A549 (cell line): ENCODE measurements at regions not wholly inside any gene's neighbourhood (a gene's known extent, or its start where the extent isn't known, plus 50 kb on each side); places are given as distances from the start of the nearest gene placed in this dataset.

Experiments used
- ATAC-seq, 2 experiments: fragments of 200-7000 bp in 1 of 2; fragments of >200 bp in 1 of 2; cut with Nextera tagmentation in 1 of 2; cut with Tn5 transposase in 1 of 2; 3 replicates each; pipeline versions ENCODE4 v1.8.0 to v1.9.1; 2018 to 2020; ENCODE audit warnings: mild to moderate bottlenecking in 1 of 2, moderate library complexity in 1 of 2
- CTCF ChIA-PET: fragments of 300-600 bp; sonication (Branson Sonifier 250); formaldehyde crosslinking; extraction: SDS; loops from one replicate; lab custom pipeline; 2021; ENCODE audit warnings: antibody characterized with exemption, inconsistent platforms; lab: Yijun Ruan, JAX
- POLR2A ChIA-PET: fragments of 350-600 bp; formaldehyde crosslinking; extraction: SDS; loops from one replicate; lab custom pipeline; 2021; ENCODE audit warnings: antibody characterized with exemption, inconsistent platforms; lab: Yijun Ruan, JAX
- DNase-seq, 2 experiments: peaks; one replicate each; pipeline versions ENCODE4 v3.0.0 to v3.0.0-alpha.2; 2011 to 2016; ENCODE audit warnings: low read depth in 1 of 2, low spot score in 1 of 2
- FAIRE-seq: peaks from 2 replicates; lab custom pipeline; 2011; peaks lifted over from hg19 to GRCh38; lab: Jason Lieb, UNC
- H3K27ac ChIP-seq, 2 experiments: fragments of >200 bp; sonication (Bioruptor Twin); formaldehyde crosslinking; 3 replicates each; pipeline ENCODE4 v1.5.1; 2016 to 2017
- H3K4me1 ChIP-seq: fragments of >200 bp; sonication (Bioruptor Twin); formaldehyde crosslinking; 3 replicates; pipeline ENCODE4 v1.6.1; 2016
- H3K4me2 ChIP-seq: fragments of >200 bp; sonication (Bioruptor Twin); formaldehyde crosslinking; 3 replicates; pipeline ENCODE4 v1.6.1; 2016
- H3K4me3 ChIP-seq: fragments of >200 bp; sonication (Bioruptor Twin); formaldehyde crosslinking; 3 replicates; pipeline ENCODE4 v1.5.1; 2016
- H3K9me3 ChIP-seq: fragments of >200 bp; sonication (Bioruptor Twin); formaldehyde crosslinking; 3 replicates; pipeline ENCODE4 v1.6.1; 2016
- BCL3 ChIP-seq: fragments of >200 bp; sonication (Bioruptor Twin); formaldehyde crosslinking; IDR thresholded peaks from 3 replicates; pipeline ENCODE4 v1.6.1; 2016
- CHD4 ChIP-seq: fragments of 200-600 bp; sonication (generic); IDR thresholded peaks from 2 replicates; pipeline ENCODE4 v1.6.1; 2016; ENCODE audit warnings: antibody characterized with exemption, mild to moderate bottlenecking, borderline replicate concordance
- CTCF ChIP-seq: fragments of >200 bp; sonication (Bioruptor Twin); formaldehyde crosslinking; IDR thresholded peaks from 3 replicates; pipeline ENCODE4 v1.5.1; 2016
- E2F6 ChIP-seq: IDR thresholded peaks from 2 replicates; pipeline ENCODE4 v1.6.1; 2012; ENCODE audit warnings: low read depth, borderline replicate concordance
- EHF ChIP-seq: fragments of 250-450 bp; sonication (Bioruptor Pico); IDR thresholded peaks from 2 replicates; pipeline ENCODE4 v1.5.0; 2020; ENCODE audit warnings: mild to moderate bottlenecking
- ESRRA ChIP-seq: fragments of 150-350 bp; IDR thresholded peaks from 2 replicates; pipeline ENCODE4 v1.6.1; 2014; ENCODE audit warnings: mild to moderate bottlenecking, low read length, borderline replicate concordance
- FOSL2 ChIP-seq, 2 experiments: fragments of 450-650 bp in 1 of 2; fragments of >200 bp in 1 of 2; sonication (Bioruptor Twin) in 1 of 2; formaldehyde crosslinking; IDR thresholded peaks; 2 replicates each; pipeline versions ENCODE4 v1.5.0 to v1.6.1; 2016 to 2020; ENCODE audit warnings: mild to moderate bottlenecking in 1 of 2, moderate library complexity in 1 of 2
- FOXS1 ChIP-seq: fragments of 250-450 bp; sonication (Bioruptor Pico); IDR thresholded peaks from 2 replicates; pipeline ENCODE4 v1.5.0; 2020; ENCODE audit warnings: mild to moderate bottlenecking, moderate library complexity
- GATA3 ChIP-seq: IDR thresholded peaks from 2 replicates; pipeline ENCODE4 v1.6.1; 2012; ENCODE audit warnings: borderline replicate concordance
- HOXB5 ChIP-seq: fragments of 250-450 bp; sonication (Bioruptor Pico); IDR thresholded peaks from 2 replicates; pipeline ENCODE4 v1.5.0; 2020; ENCODE audit warnings: mild to moderate bottlenecking, moderate library complexity
- JUN ChIP-seq, 2 experiments: fragments of >200 bp; sonication (Bioruptor Twin); formaldehyde crosslinking; IDR thresholded peaks; 2 replicates in 1 of 2; 3 replicates in 1 of 2; pipeline ENCODE4 v1.6.1; 2016 to 2017
- JUNB ChIP-seq: fragments of >200 bp; sonication (Bioruptor Twin); formaldehyde crosslinking; IDR thresholded peaks from 2 replicates; pipeline ENCODE4 v1.6.1; 2016
- MAZ ChIP-seq: fragments of 150-350 bp; IDR thresholded peaks from 2 replicates; pipeline ENCODE4 v1.6.1; 2014; ENCODE audit warnings: antibody characterized with exemption, low read depth, low read length, borderline replicate concordance
- NPAS2 ChIP-seq: fragments of 250-450 bp; sonication (Bioruptor Pico); IDR thresholded peaks from 2 replicates; pipeline ENCODE4 v1.8.0; 2022; ENCODE audit warnings: mild to moderate bottlenecking, moderate library complexity, borderline replicate concordance
- PBX3 ChIP-seq: IDR thresholded peaks from 2 replicates; pipeline ENCODE4 v1.6.1; 2012
- REST ChIP-seq: fragments of 200-600 bp; sonication (generic); IDR thresholded peaks from 2 replicates; pipeline ENCODE4 v1.6.1; 2016; ENCODE audit warnings: antibody characterized with exemption, mild to moderate bottlenecking, moderate library complexity
- RNF2 ChIP-seq: fragments of 200-600 bp; sonication (generic); IDR thresholded peaks from 2 replicates; pipeline ENCODE4 v1.6.1; 2016; ENCODE audit warnings: low read depth, mild to moderate bottlenecking, antibody characterized with exemption, moderate library complexity, borderline replicate concordance
- SMC3 ChIP-seq: fragments of >200 bp; sonication (Bioruptor Twin); formaldehyde crosslinking; IDR thresholded peaks from 3 replicates; pipeline ENCODE4 v1.6.1; 2018; ENCODE audit warnings: inconsistent platforms
- SREBF2 ChIP-seq: fragments of 450-650 bp; IDR thresholded peaks from 2 replicates; pipeline ENCODE4 v1.6.1; 2014; ENCODE audit warnings: mild to moderate bottlenecking, moderate library complexity
- TFCP2L1 ChIP-seq: fragments of 250-450 bp; sonication (Bioruptor Pico); IDR thresholded peaks from 2 replicates; pipeline ENCODE4 v1.5.0; 2021; ENCODE audit warnings: mild to moderate bottlenecking
- USF2 ChIP-seq: fragments of 450-650 bp; IDR thresholded peaks from 2 replicates; pipeline ENCODE4 v1.6.1; 2014; ENCODE audit warnings: antibody characterized with exemption
- ZC3H11A ChIP-seq: fragments of 450-650 bp; IDR thresholded peaks from 2 replicates; pipeline ENCODE4 v1.6.1; 2014; ENCODE audit warnings: antibody characterized with exemption, mild to moderate bottlenecking
- WGBS: methylation state at CpG from one replicate; pipeline ENCODE4 v1.1.6; 2017; ENCODE audit errors: missing lambda C conversion rate; 5-methylcytosine and 5-hydroxymethylcytosine counted together

GRCh38 chr2:125696560-125696959 lies 959.4 kb upstream of the GYPC start (continued):
- TF ChIP-seq TFCP2L1 (CRISPR knock-in tag) (no peak), CHD4 (no peak), CTCF (no peak), HOXB5 (CRISPR knock-in tag) (no peak)

- ChIA-PET CTCF (no interaction called here), POLR2A (no interaction called here)
- TF ChIP-seq MAZ: no peak
- TF ChIP-seq TFCP2L1 (CRISPR knock-in tag): no peak
- no peak for TF ChIP-seq REST
- no peak for TF ChIP-seq FOSL2 (IDR thresholded peaks at IDR 0.05)
- TF ChIP-seq FOSL2 (CRISPR knock-in tag; IDR thresholded peaks at IDR 0.05): no peak
- no peak for TF ChIP-seq EHF (CRISPR knock-in tag)
- no peak for TF ChIP-seq PBX3
- no peak for TF ChIP-seq JUN (IDR thresholded peaks at IDR 0.05)
- no peak for TF ChIP-seq BCL3
- no peak for TF ChIP-seq SMC3
- no peak for TF ChIP-seq JUNB
- TF ChIP-seq SREBF2: no peak
- TF ChIP-seq USF2: no peak
- no peak for TF ChIP-seq RNF2
- no peak for TF ChIP-seq ZC3H11A
- TF ChIP-seq GATA3: no peak
- no peak for TF ChIP-seq HOXB5 (CRISPR knock-in tag)
- TF ChIP-seq E2F6: no peak
- TF ChIP-seq FOXS1 (CRISPR knock-in tag): no peak
- no peak for TF ChIP-seq NPAS2 (CRISPR knock-in tag)
- no peak for TF ChIP-seq ESRRA
- no peak for ATAC-seq
- WGBS: 5% methylated on average over 1 of the region's 1 CpG
- Histone ChIP-seq H3K27ac (no peak overlapping the region), H3K4me2 (no peak overlapping the region), H3K9me3 (no peaks in the 10 kb centered on the region), H3K4me1 (no peaks in the 10 kb centered on the region), H3K4me3 (no peak overlapping the region)
- DNase-seq: no peak
- FAIRE-seq: no peak
These were observed 957.7 kb upstream of the GYPC start for GRCh38 chr2:125698280-125698679.
